Activated CD4-positive, alpha-beta T cell treated with anti-CD3 and anti-CD28 coated beads, Interleukin-2, amount 50 U/mL, for 1 hour (primary cell): ENCODE measurements at regions not wholly inside any gene's neighbourhood (a gene's known extent, or its start where the extent isn't known, plus 50 kb on each side); places are given as distances from the start of the nearest gene placed in this dataset.
"Not testable (repeated sequence)": the region's sequence is repeated elsewhere in the genome, so short reads cannot be mapped to it uniquely, and the experiment has no call there.

Experiments
- DNase-seq: peaks from one replicate; pipeline ENCODE4 v3.0.0-alpha.2; 2020

GRCh38 chr2:16036951-16037350 lies 96.6 kb downstream of the MYCN start:
- DNase-seq, result no peak

- DNase-seq, result no peak
Measured at GRCh38 chr2:16035747-16036745, 95.7 kb downstream of the MYCN start.

- DNase-seq, result no peak
Measured at GRCh38 chr2:16034975-16035746, 94.8 kb downstream of the MYCN start.

- no peak for DNase-seq
Measured at GRCh38 chr2:16034151-16034974, 94.0 kb downstream of the MYCN start.

GRCh38 chr2:16033032-16033293 lies 92.6 kb downstream of the MYCN start:
- DNase-seq, result no peak

- no peak for DNase-seq
Measured at GRCh38 chr2:16032282-16033031, 92.1 kb downstream of the MYCN start.

GRCh38 chr2:16031848-16032159 lies 91.5 kb downstream of the MYCN start:
- no peak for DNase-seq

GRCh38 chr2:16031058-16031847 lies 90.9 kb downstream of the MYCN start:
- DNase-seq, result no peak

GRCh38 chr2:16030206-16031057 lies 90.1 kb downstream of the MYCN start:
- DNase-seq, result no peak

GRCh38 chr2:16028644-16029043 lies 88.3 kb downstream of the MYCN start:
- no peak for DNase-seq

- no peak for DNase-seq
Measured at GRCh38 chr2:16026816-16027501, 86.6 kb downstream of the MYCN start.

GRCh38 chr2:16025876-16026640 lies 85.7 kb downstream of the MYCN start:
- DNase-seq, result no peak

- no peak for DNase-seq
Measured at GRCh38 chr2:16025211-16025875, 85.0 kb downstream of the MYCN start.

- DNase-seq, result not testable (repeated sequence)
Measured at GRCh38 chr2:16024628-16025027, 84.3 kb downstream of the MYCN start.

- DNase-seq, result no peak
Measured at GRCh38 chr2:16023506-16024360, 83.4 kb downstream of the MYCN start.

- no peak for DNase-seq
Measured at GRCh38 chr2:16022548-16023240, 82.3 kb downstream of the MYCN start.
